ENCODE measurements at regions not wholly inside any gene's neighbourhood (a gene's known extent, or its start where the extent isn't known, plus 50 kb on each side); places are given as distances from the start of the nearest gene placed in this dataset.

DNA sequence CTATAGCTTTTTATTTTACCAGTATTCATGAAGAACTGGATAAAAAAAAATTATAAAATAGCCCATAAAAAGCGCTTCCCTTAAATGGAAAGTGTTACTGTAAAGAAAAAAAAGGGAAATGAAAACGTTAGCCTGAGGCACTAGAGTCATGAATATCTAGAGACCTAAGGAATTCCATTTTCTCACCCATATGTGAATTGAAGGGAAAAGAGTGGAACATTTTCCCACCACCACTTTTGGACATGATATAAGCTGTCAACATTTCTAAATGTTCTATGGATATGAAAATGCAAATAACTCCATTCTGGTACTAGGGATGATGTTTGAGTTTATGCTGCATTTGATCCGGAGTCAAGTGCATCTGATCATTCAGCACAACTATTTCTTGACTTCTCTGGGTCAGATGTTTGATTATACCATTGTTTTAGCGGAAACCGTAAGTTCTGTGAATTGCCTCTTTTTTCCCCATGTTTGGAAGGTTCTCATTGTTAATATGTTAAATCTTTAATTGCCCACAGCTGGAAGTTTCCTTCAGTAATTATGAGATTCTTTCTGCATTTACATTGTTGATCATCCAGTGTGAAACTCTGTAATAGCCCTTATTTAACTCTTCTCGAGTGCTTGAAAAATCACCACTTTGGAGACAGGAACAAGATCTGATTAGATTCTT lies 467.4 kb upstream of the SEMA6A start:
- TF ChIP-seq POLR2A (IDR thresholded peaks at IDR 0.05; ENCODE audit: low read length) (no peak), GATA1 (IDR thresholded peaks at IDR 0.05; ENCODE audit: low read depth, low read length) (no peak)
